ENCODE measurements at regions not wholly inside any gene's neighbourhood (a gene's known extent, or its start where the extent isn't known, plus 50 kb on each side); places are given as distances from the start of the nearest gene placed in this dataset.
"Not testable (repeated sequence)": the region's sequence is repeated elsewhere in the genome, so short reads cannot be mapped to it uniquely, and the experiment has no call there.

- DNase-seq (ENCODE audit: low read depth), result not testable (repeated sequence)
These were observed 129.1 kb downstream of the CCT8L2 start for GRCh38 chr22:16463472-16463871.

- not testable (repeated sequence) for DNase-seq (ENCODE audit: low read depth)
These were observed 145.2 kb downstream of the CCT8L2 start for GRCh38 chr22:16447451-16447850.

GRCh38 chr22:16446755-16447440 is 145.7 kb downstream of the CCT8L2 start:
- DNase-seq (ENCODE audit: low read depth), result peak; percentile 0

GRCh38 chr22:16441014-16441413 is 151.6 kb downstream of the CCT8L2 start:
- not testable (repeated sequence) for DNase-seq (ENCODE audit: low read depth)

- DNase-seq (ENCODE audit: low read depth), result not testable (repeated sequence)
These were observed 169.1 kb downstream of the CCT8L2 start for GRCh38 chr22:16423476-16423875.

DNA sequence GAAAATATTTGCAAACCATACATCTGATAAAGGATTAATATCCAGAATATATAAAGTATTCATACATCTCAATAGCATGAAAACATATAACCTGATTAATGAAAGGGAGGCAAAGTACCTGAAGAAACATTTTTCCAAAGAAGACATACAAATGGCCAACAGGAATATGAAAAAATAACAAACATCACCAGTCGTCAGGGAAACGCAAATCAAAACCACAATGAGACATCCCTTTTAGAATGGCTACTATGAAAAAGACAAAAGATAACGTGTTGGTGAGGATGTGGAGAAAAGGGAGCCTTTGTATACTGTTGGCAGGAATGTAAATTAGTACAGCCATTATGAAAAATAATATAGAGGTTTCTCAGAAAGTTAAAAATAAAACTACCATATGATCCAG is 175.1 kb downstream of the CCT8L2 start:
- DNase-seq (ENCODE audit: low read depth), result not testable (repeated sequence)

- not testable (repeated sequence) for DNase-seq (ENCODE audit: low read depth)
These were observed 188.0 kb downstream of the CCT8L2 start for GRCh38 chr22:16404639-16405038.

- DNase-seq (ENCODE audit: low read depth), result not testable (repeated sequence)
These were observed 188.9 kb downstream of the CCT8L2 start for GRCh38 chr22:16403661-16404060.

- not testable (repeated sequence) for DNase-seq (ENCODE audit: low read depth)
These were observed 189.7 kb downstream of the CCT8L2 start for GRCh38 chr22:16402874-16403399.

GRCh38 chr22:16393476-16393875 is 199.1 kb downstream of the CCT8L2 start:
- not testable (repeated sequence) for DNase-seq (ENCODE audit: low read depth)

- DNase-seq (ENCODE audit: low read depth), result not testable (repeated sequence)
These were observed 201.1 kb downstream of the CCT8L2 start for GRCh38 chr22:16391417-16391930.

DNA sequence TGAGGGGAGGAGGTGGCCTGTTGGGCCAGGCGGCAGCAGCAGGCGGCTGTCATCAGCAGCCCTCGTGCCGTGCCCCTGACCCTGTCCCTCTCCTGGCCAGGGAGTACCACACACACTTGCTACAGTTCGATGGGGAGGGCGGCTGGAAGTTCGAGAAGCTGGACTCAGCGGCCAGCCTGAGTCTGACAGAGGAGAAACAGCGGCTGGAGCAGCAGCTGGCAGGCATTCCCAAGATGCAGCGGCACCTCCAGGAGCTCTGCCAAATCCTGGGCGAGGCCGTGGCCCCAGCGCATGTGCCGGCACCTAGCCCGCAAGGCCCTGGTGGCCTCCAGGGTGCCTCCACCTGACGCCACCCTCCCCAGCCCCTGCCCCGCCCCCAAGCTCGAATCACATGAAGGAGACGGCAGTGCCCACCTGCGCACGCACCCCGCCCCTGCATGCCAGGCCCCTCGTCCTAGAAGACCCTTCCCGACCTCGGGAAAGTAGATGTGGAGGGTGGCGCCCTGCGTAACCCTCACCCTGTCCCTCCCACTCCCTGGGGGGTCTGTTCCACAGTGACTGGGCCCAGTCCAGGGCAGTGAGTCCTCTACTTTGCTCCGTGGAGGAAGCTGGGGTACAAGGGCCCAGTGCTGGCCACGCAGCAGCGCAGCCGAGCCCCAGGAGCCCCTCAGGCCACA is 201.9 kb downstream of the CCT8L2 start:
- DNase-seq (ENCODE audit: low read depth), result not testable (repeated sequence)

DNA sequence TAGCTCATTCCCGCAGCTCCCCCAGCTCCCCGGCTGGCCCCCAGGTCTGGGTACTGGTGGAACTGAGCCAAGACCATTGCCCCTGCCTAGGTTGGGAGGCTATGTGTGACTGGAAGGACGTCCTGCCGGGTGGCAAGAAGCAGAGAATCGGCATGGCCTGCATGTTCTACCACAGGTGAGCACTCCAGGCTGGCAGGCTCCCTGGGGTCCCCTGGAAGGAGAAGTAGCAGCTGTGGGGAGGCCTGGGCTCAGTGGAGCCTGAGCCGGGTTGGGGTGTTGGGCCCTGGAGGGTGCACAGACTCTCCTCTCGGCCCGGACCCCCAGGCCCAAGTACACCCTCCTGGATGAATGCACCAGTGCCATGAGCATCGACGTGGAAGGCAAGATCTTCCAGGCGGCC is 202.6 kb downstream of the CCT8L2 start:
- not testable (repeated sequence) for DNase-seq (ENCODE audit: low read depth)

DNA sequence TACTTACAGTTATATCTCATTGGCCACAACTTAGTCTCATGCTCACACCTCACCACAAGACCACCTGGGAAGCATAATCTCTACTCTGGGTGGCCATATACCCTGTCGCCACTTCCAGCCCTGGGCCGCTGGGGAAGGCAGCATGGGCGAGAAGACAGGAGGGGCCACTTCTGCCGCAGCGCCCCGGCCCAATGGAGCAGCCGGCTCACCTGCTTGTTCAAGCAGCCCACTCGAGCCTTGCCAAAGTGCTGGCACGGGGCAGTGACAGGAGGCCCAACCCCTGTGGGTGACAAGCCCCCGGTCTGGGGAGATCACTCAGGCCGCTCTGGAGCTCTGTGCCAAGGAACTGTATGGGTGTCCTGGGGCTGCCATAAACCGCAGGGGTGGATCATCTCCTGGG is 203.4 kb downstream of the CCT8L2 start:
- DNase-seq (ENCODE audit: low read depth), result not testable (repeated sequence)

DNA sequence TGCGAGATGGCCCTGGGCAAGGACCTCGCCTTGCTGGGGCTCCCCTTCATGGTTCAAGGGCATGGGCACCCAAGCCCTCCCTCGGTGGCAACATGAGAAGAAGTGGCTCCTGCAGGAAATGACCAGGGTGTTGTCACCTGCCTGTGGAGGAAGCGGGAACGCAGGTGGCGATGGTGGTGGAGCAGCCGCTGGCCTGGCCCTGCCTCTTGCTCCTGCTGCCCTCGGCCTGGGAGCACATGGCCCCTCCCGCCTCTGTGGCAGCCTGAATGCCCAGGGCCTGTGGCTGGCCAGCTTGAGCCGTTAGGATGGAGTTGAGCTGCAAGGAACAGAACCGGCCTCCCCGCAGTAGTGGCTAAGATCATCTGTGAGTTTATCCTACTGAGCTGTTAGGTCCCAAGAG is 204.0 kb downstream of the CCT8L2 start:
- not testable (repeated sequence) for DNase-seq (ENCODE audit: low read depth)

GRCh38 chr22:16388127-16388526 is 204.5 kb downstream of the CCT8L2 start:
- DNase-seq (ENCODE audit: low read depth), result not testable (repeated sequence)

DNA sequence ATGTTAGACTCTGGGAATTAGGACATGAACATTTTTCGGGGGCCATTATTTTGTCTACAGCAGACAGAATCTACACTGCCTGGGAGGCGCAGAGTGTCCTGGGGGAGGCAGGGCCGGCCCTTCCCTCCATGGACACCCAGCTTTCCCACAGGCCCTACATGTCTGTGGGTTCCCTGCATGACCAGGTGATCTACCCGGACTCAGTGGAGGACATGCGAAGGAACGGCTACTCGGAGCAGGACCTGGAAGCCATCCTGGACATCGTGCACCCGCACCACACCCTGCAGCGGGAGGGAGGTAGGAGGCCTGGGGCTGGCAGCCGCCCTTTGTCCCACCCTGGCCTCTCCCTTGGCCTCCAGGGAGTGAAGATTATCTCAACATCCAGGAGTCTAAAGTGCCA is 205.1 kb downstream of the CCT8L2 start:
- DNase-seq (ENCODE audit: low read depth), result not testable (repeated sequence)

- DNase-seq (ENCODE audit: low read depth), result no peak
These were observed 205.5 kb downstream of the CCT8L2 start for GRCh38 chr22:16387088-16387487.

DNA sequence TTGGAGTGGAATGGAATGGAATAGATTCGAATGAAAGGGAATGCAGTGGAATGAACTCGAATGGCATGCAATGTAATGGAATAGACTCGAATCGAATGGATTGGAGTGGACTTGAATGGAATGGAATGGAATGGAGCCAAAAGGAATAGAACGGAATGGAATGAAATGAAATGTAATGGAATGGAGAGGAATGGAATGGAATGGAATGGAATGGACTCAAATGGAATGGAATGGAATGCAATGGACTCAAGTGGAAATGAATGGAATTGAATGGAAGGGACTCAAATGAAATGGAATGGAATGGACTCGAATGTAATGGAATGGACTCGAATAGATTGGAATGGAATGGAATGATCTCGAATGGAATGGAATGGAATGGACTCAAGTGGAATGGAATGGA is 231.3 kb downstream of the CCT8L2 start:
- DNase-seq (ENCODE audit: low read depth), result not testable (repeated sequence)

DNA sequence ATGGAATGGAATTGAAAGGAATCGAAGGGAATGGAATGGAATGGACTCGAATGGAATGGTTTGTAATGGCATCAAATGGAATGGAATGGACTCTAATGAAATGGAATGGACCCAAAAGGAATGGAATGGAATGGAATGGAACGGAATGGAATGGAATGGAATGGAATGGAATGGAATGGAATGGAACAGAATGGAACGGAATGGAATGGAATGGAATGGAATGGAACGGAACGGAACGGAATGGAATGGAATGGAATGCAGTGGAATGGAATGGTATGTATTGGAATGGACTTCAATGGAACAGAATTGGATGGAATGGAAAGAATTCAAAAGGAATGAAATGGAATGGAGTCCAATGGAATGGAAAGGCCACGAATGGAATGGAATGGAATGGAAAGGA is 240.0 kb downstream of the CCT8L2 start:
- not testable (repeated sequence) for DNase-seq (ENCODE audit: low read depth)

DNA sequence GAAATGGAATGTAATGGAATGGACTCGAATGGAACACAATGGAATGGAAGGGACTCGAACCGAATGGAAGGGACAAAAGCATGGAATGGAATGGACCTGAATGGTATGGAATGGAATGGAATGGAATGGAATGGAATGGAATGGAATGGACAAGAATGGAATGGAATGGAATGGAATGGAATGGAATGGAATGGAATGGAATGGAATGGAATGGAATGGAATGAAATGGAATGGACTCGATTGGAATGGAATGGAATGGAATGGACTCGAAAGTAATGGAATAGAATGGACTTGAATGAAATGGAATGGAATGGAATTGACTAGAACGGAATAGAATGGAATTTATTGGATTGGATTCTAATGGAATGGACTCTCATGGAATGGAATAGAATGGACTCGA is 245.5 kb downstream of the CCT8L2 start:
- not testable (repeated sequence) for DNase-seq (ENCODE audit: low read depth)

DNA sequence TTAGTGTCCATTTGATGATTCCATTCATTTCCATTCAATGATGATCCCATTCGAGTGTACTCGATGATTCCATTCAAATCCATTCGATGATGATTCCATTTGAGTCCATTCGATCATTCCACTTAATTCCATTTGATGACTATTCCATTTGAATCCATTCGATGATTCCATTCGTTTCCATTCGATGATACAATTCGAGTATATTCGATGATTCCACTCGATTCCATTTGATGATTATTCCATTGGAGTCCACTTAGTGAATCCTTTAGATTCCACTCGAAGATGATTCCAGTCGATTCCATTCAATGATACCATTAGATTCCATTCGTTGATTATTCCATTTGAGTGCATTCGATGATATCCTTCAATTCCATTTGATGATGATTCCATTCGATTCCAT is 277.0 kb downstream of the CCT8L2 start:
- DNase-seq (ENCODE audit: low read depth), result not testable (repeated sequence)

Measured in RPMI7951 (cell line).